ENCODE measurements at regions not wholly inside any gene's neighbourhood (a gene's known extent, or its start where the extent isn't known, plus 50 kb on each side); places are given as distances from the start of the nearest gene placed in this dataset.

DNA sequence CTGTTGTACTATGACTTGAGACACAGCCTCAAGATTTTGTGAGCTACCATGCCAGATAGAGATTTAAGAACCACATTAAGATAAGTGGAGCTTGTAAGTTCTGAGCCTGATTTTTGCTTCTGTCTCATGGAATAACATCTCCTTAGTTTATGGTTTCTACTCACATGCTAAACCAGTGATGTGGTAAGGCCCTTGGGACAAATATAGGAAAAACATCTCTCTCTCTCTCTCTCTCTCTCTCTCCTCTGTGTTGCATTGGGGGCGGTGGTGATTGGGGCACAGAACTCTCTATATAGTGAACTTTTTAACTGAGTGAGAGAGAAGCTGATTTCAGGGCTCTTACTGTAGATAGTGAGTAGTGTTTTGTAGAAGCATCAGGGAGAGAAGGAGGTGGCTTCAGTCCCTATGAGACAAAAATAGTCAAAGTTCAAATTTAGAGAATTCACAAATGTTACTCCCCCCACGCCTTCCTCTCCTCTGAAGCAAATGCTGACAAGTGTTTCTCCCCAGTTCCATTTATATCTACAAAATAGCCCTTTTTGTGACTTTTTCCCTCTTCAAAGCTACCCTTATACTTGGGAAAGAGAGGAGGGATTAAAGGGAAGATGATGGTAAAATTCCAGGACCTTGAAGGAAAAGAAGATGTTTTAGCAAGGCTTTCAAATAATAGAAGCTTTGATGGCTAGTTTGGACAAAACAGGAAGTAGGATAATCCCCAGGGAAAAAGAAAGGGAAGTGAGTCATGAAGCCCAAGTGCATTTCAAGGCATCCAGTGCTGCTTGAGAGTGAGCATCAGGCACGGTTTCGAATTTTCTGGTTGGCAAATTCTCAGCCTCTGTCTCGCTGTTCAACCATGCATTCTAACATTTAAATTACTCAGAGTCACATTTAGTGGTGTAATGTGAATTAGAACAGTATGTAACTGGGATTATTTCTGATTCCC is 134.3 kb upstream of the AP1S2 start:
- peak; percentile 73 for DNase-seq
- no peaks in the 10 kb centered on the region for H3K79me2 ChIP-seq (ENCODE audit: insufficient read depth)
- H3K27ac ChIP-seq = no peak overlapping the region
- H4K20me1 ChIP-seq (ENCODE audit: insufficient read depth) = no peaks in the 10 kb centered on the region
- no peaks in the 10 kb centered on the region for H3K9me2 ChIP-seq (ENCODE audit: insufficient read depth)
- in situ Hi-C loops (cut with MboI) = no loop called here
- H3K4me1 ChIP-seq (ENCODE audit: insufficient read depth) = peaks cover 11% of the 10 kb centered on the region
- no peaks in the 10 kb centered on the region for H3F3A ChIP-seq (ENCODE audit: insufficient read depth)
- H3K4me2 ChIP-seq (ENCODE audit: unreplicated experiment) = peak overlapping the region; percentile 35
- no peaks in the 10 kb centered on the region for H3K36me3 ChIP-seq (ENCODE audit: low read depth)
- H3K27me3 ChIP-seq (replicated peaks; ENCODE audit: insufficient read depth) = no peaks in the 10 kb centered on the region
- peak overlapping the region; percentile 75 for H2AFZ ChIP-seq
- no peak overlapping the region for H3K4me3 ChIP-seq
- TF ChIP-seq EZH2phosphoT487 (IDR thresholded peaks at IDR 0.05; ENCODE audit: insufficient read depth, low read depth) (no peak), EZH2 (IDR thresholded peaks at IDR 0.05; ENCODE audit: insufficient read depth, poor library complexity, severe bottlenecking) (no peak)
- H3K9ac ChIP-seq = no peak overlapping the region
- 25 to 39% methylated on average over 4 to 5 of the region's 5 CpGs for WGBS, 2 experiments (ENCODE audit: low coverage in 1 of 2, low lambda C conversion rate in 2 of 2, missing lambda C conversion rate in 2 of 2)
- H3K9me3 ChIP-seq (ENCODE audit: low read depth) = no peaks in the 10 kb centered on the region

DNA sequence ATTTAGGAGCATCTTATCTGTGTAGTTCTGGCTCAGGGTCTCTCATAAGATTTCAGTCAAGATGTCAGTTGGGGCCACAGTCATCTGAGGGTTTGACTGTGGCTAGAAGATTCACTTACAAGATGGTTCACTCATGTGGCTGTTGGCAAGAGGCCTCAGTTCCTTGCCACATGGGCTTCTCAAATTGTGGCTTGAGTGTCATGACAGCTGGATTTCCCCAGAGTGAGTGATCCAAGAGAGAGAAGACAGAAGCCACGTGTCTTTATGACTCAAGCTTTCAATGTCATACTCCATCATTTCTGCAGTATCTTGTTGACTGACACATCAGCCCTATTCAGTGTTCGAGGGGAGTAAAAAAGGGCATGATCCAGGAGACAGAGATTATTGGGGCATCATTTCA is 131.3 kb upstream of the AP1S2 start:
- Histone ChIP-seq H3F3A (ENCODE audit: insufficient read depth) (no peaks in the 10 kb centered on the region), H3K27me3 (replicated peaks; ENCODE audit: insufficient read depth) (no peaks in the 10 kb centered on the region), H3K9ac (no peak overlapping the region), H3K9me2 (ENCODE audit: insufficient read depth) (no peaks in the 10 kb centered on the region), H4K20me1 (ENCODE audit: insufficient read depth) (no peaks in the 10 kb centered on the region), H3K27ac (no peak overlapping the region), H3K79me2 (ENCODE audit: insufficient read depth) (no peaks in the 10 kb centered on the region), H2AFZ (no peak overlapping the region), H3K4me1 (ENCODE audit: insufficient read depth) (peaks cover 11% of the 10 kb centered on the region), H3K36me3 (ENCODE audit: low read depth) (no peaks in the 10 kb centered on the region), H3K9me3 (ENCODE audit: low read depth) (no peaks in the 10 kb centered on the region), H3K4me3 (no peak overlapping the region), H3K4me2 (ENCODE audit: unreplicated experiment) (no peak overlapping the region)
- DNase-seq = no peak
- in situ Hi-C loops (cut with MboI) = no loop called here
- TF ChIP-seq EZH2 (IDR thresholded peaks at IDR 0.05; ENCODE audit: insufficient read depth, poor library complexity, severe bottlenecking) (no peak), EZH2phosphoT487 (IDR thresholded peaks at IDR 0.05; ENCODE audit: insufficient read depth, low read depth) (no peak)
- 31 to 52% methylated on average over 2 of the region's 2 CpGs for WGBS, 2 experiments (ENCODE audit: low coverage in 1 of 2, low lambda C conversion rate in 2 of 2, missing lambda C conversion rate in 2 of 2)

DNA sequence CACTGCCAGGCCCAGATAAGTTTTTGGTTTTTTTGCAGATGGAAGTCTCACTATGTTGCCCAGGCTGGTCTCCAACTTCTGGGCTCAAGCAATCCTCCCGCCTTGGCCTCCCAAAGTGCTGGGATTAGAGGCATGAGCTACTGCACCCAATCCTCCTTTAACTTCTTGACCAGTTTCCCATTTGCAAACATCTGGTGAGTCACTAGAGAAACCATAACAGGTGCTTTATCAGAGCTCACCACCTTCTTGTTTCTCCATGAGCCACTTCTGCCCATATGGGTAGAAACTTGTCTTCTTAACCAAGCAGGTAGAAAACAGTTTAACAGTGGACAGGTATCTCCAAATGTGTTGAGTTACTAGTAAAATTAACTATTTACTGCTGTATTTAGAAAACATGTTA is 128.4 kb upstream of the AP1S2 start:
- no peaks in the 10 kb centered on the region for H3F3A ChIP-seq (ENCODE audit: insufficient read depth)
- H3K79me2 ChIP-seq (ENCODE audit: insufficient read depth) = no peaks in the 10 kb centered on the region
- H3K4me1 ChIP-seq (ENCODE audit: insufficient read depth) = no peaks in the 10 kb centered on the region
- TF ChIP-seq EZH2phosphoT487 (IDR thresholded peaks at IDR 0.05; ENCODE audit: insufficient read depth, low read depth) = no peak
- no peak for TF ChIP-seq EZH2 (IDR thresholded peaks at IDR 0.05; ENCODE audit: insufficient read depth, poor library complexity, severe bottlenecking)
- no peaks in the 10 kb centered on the region for H3K27me3 ChIP-seq (replicated peaks; ENCODE audit: insufficient read depth)
- H3K27ac ChIP-seq = no peak overlapping the region
- no peak for DNase-seq
- H3K36me3 ChIP-seq (ENCODE audit: low read depth) = no peaks in the 10 kb centered on the region
- H3K9ac ChIP-seq = no peak overlapping the region
- H3K4me2 ChIP-seq (ENCODE audit: unreplicated experiment) = no peak overlapping the region
- H3K4me3 ChIP-seq = no peak overlapping the region
- H4K20me1 ChIP-seq (ENCODE audit: insufficient read depth) = no peaks in the 10 kb centered on the region
- whole genome bisulfite sequencing, 2 experiments (ENCODE audit: low coverage in 1 of 2, low lambda C conversion rate in 2 of 2, missing lambda C conversion rate in 2 of 2) = 100% methylated on average over 1 of the region's 1 CpG; no CpG with 5 or more reads in 1 of the 2 experiments
- no peaks in the 10 kb centered on the region for H3K9me3 ChIP-seq (ENCODE audit: low read depth)
- in situ Hi-C loops (cut with MboI) = no loop called here
- no peak overlapping the region for H2AFZ ChIP-seq
- no peaks in the 10 kb centered on the region for H3K9me2 ChIP-seq (ENCODE audit: insufficient read depth)

DNA sequence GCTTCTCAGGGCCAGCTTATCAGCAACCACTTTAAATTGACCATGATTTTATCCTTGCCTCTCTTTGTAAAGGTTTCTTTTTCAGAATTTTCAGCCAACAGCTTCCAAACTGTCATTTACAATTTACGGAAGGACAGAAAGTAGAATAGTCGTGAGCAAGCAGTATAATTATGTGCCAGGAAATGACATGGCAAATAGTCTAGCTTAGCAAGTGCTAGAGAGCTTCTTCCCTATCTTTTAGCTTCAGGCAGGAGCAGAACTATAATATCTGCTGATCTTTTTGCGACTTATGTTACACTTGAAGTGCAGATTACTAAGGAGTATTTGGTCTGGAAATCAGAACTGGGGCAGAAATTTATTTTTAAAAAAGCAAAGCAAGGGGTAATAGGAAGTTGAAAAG is 123.0 kb upstream of the AP1S2 start:
- H3K9me3 ChIP-seq (ENCODE audit: low read depth) = no peaks in the 10 kb centered on the region
- H2AFZ ChIP-seq = no peak overlapping the region
- no peak overlapping the region for H3K27ac ChIP-seq
- H3K36me3 ChIP-seq (ENCODE audit: low read depth) = no peaks in the 10 kb centered on the region
- in situ Hi-C loops (cut with MboI) = no loop called here
- H3K27me3 ChIP-seq (replicated peaks; ENCODE audit: insufficient read depth) = no peaks in the 10 kb centered on the region
- no peak for DNase-seq
- no peak overlapping the region for H3K4me2 ChIP-seq (ENCODE audit: unreplicated experiment)
- no peak overlapping the region for H3K4me3 ChIP-seq
- H4K20me1 ChIP-seq (ENCODE audit: insufficient read depth) = no peaks in the 10 kb centered on the region
- no peaks in the 10 kb centered on the region for H3K9me2 ChIP-seq (ENCODE audit: insufficient read depth)
- no peaks in the 10 kb centered on the region for H3K4me1 ChIP-seq (ENCODE audit: insufficient read depth)
- no peak overlapping the region for H3K9ac ChIP-seq
- WGBS, 2 experiments (ENCODE audit: low coverage in 1 of 2, low lambda C conversion rate in 2 of 2, missing lambda C conversion rate in 2 of 2) = 42 to 45% methylated on average over 3 of the region's 3 CpGs
- no peaks in the 10 kb centered on the region for H3F3A ChIP-seq (ENCODE audit: insufficient read depth)
- no peaks in the 10 kb centered on the region for H3K79me2 ChIP-seq (ENCODE audit: insufficient read depth)
- no peak for TF ChIP-seq EZH2phosphoT487 (IDR thresholded peaks at IDR 0.05; ENCODE audit: insufficient read depth, low read depth)
- no peak for TF ChIP-seq EZH2 (IDR thresholded peaks at IDR 0.05; ENCODE audit: insufficient read depth, poor library complexity, severe bottlenecking)

Measured in GM23248 (cell line).